Caki2 (cell line): ENCODE measurements at regions not wholly inside any gene's neighbourhood (a gene's known extent, or its start where the extent isn't known, plus 50 kb on each side); places are given as distances from the start of the nearest gene placed in this dataset.
A peak's percentile ranks its signal among the peaks of the same experiment; 100 is the strongest.

Experiments used
- DNase-seq: peaks from one replicate; pipeline ENCODE4 v3.0.0-alpha.2; 2015; ENCODE audit warnings: low read depth
- in situ Hi-C: cut with HindIII; loops from 2 replicates; pipeline ENCODE4 v1.10.0; 2016; ENCODE audit warnings: low sequenced_read_pairs, low pct_unique_long_range_greater_than_20kb, mixed read lengths

DNA sequence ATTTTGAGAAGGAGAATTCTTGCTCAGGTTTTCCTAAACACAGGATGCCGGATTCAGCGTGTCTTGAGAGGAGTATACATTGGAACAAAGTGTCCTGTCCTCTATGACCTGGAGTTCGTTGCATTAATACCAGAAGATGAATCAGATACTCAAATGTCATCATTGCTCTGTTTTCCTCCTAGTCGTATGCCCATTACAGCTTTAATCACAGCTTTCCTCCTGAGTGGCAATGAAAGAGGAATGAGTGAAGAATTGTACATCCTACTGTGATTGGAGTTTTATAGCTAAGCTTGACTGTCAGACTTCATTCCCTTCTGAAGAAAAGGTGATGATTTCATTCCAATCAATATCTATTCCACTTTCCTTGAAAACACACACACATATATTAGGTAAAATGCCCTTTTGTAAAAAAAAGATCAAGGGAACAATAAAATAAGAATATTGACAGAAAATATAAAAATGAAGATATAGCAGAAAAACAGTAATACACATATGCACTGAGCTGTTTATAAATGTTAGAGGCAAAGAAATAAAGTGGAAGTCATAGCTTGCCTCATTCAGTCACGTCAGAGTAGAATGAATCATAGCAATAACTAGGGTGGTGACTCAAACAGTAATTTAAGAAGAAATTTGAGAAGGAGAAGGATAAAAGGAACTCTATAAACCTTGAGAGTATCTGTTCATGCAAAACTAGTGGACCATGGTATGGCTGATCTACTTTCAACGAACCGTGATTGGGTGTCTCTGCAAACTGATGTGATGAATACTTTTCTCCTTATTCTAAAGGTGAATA, 501.5 kb downstream of the SUCLA2 start:
- in situ Hi-C loops = no loop called here
- DNase-seq = peak; percentile 73

GRCh38 chr13:47484548-47484947, 516.5 kb downstream of the SUCLA2 start:
- in situ Hi-C loops = no loop called here
- no peak for DNase-seq

GRCh38 chr13:47481536-47481935, 519.5 kb downstream of the SUCLA2 start:
- in situ Hi-C loops = no loop called here
- DNase-seq = no peak

DNA sequence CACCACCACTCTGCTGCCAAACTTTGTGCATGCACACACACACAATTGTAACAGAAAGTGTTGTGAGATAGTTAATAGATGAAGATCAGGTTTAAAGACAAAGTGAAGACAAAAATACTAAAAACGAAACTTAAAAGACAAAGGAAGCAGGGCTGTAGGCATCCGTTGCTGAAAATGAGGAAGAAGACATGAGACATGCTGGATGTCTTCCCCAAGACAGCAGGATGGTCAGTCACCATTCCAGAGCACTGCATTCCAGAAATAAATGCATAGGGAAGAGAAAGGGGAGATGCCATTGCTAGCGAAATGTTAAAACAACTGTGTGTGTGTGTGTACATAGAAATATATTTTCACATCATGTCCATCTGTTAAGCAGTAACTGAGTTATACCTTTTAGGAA, 520.1 kb downstream of the SUCLA2 start:
- in situ Hi-C loops = no loop called here
- no peak for DNase-seq

DNA sequence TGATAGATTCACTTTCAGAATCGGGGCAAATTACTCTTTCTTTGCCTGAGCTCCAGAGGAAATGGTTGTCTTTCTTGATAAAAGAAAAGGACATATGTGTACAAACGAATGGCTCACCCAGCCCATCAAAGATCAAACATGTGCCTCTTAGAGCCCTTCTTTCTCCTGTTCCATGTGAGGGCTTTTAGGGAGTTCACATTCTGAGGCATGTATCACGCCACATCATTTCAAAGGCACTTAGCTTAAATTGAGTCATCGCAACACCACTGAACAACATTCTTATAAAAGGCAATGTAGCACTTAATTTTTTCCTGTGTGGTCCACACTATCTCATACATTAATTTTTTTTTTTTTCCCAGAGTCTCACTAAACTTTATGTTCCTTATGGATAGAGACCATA, 521.0 kb downstream of the SUCLA2 start:
- no peak for DNase-seq
- in situ Hi-C loops = no loop called here

DNA sequence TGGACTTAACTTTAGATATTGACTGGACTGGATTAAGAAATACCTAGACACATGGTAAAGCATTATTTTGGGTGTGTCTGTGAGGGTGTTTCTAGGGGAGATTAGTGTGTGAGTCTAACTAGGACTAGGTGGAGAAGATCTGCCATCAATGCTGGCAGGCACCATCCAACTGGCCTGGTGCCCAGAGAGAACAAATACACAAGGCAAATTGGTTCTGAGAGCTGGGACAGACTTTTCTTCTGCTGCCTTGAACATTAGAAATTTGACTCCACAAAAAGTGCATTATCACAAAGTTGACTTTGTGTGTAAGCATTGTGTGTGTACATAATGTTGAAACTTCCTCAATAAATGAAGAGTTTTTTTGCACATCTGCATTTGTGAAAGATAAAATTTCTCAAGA, 522.1 kb downstream of the SUCLA2 start:
- in situ Hi-C loops = no loop called here
- no peak for DNase-seq

- no peak for DNase-seq
- in situ Hi-C loops = no loop called here
These were observed 525.6 kb downstream of the SUCLA2 start for GRCh38 chr13:47475441-47475948.

DNA sequence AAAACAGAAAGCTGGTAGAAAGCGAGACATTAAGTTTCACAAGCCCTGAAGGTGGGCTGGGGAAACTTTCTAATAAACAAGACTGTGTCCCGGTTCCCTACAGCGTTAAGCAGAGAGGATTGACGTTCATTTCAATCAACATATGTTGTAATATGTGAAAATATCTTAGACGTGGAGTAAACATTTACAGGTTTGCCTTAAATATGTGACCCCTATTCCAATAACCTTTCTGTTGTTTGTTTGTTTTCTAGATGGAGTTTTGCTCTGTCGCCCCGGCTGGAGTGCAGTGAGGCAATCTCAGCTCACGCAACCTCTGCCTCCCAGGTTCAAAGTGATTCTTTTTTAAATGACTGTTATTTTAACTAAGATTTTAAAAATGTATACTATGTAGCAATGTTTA, 526.2 kb downstream of the SUCLA2 start:
- in situ Hi-C loops = no loop called here
- no peak for DNase-seq

GRCh38 chr13:47474326-47474725, 526.7 kb downstream of the SUCLA2 start:
- no peak for DNase-seq
- in situ Hi-C loops = no loop called here

GRCh38 chr13:47472516-47472915, 528.6 kb downstream of the SUCLA2 start:
- in situ Hi-C loops = no loop called here
- no peak for DNase-seq

- in situ Hi-C loops = no loop called here
- DNase-seq = no peak
These were observed 537.3 kb downstream of the SUCLA2 start for GRCh38 chr13:47463726-47464125.

- in situ Hi-C loops = no loop called here
- no peak for DNase-seq
These were observed 538.1 kb downstream of the SUCLA2 start for GRCh38 chr13:47463002-47463401.

GRCh38 chr13:47461816-47462215, 539.3 kb downstream of the SUCLA2 start:
- in situ Hi-C loops = no loop called here
- DNase-seq = no peak

- in situ Hi-C loops = no loop called here
- DNase-seq = no peak
These were observed 541.6 kb downstream of the SUCLA2 start for GRCh38 chr13:47459512-47459911.

- in situ Hi-C loops = no loop called here
- DNase-seq = no peak
These were observed 543.4 kb downstream of the SUCLA2 start for GRCh38 chr13:47457626-47458025.

DNA sequence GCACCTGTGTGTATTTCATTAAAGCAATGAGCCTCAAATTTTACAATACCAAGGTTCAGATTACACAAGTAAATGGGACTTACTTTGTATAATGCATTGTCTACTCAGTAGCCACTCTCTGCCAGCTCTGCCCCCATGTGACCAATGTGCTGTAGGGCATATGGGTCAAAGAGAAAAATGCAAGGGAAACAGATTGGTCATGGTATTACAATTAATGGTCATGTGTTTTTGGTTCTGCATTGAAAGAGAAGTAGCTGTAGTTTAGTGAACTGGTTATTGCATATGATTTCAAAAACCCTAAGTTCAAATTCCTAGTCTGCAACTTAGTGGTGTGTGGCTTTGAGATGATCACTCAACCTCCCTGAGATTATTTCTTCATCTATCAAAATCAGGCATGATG, 545.4 kb downstream of the SUCLA2 start:
- in situ Hi-C loops = no loop called here
- no peak for DNase-seq

GRCh38 chr13:47454986-47455385, 546.1 kb downstream of the SUCLA2 start:
- in situ Hi-C loops = no loop called here

DNA sequence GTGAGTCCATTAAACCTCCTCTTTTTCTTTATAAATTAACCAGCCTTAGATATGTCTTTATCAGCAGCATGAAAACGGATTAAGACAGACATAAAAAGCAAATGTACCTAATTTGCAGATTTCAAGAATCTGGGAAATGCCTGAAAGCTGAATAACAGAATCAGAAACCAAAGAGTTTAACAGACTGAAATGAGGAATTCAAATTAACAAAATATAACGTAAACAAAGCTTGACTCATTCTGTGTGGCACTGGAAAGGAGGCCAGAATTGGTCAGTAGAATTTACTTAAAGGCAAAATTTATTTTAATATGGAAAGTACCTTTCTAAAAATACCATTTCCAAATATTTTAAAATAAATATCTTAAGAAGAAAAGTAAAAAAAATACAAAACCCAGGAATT, 540.6 kb upstream of the HTR2A start:
- no peak for DNase-seq
- in situ Hi-C loops = no loop called here

More at GRCh38 chr13:47454986-47455385, 546.1 kb downstream of the SUCLA2 start:
- no peak for DNase-seq

GRCh38 chr13:47433461-47434005, 536.7 kb upstream of the HTR2A start:
- in situ Hi-C loops = no loop called here
- DNase-seq = no peak
